ENCODE measurements at regions not wholly inside any gene's neighbourhood (a gene's known extent, or its start where the extent isn't known, plus 50 kb on each side); places are given as distances from the start of the nearest gene placed in this dataset.
A peak's percentile ranks its signal among the peaks of the same experiment; 100 is the strongest.

DNA sequence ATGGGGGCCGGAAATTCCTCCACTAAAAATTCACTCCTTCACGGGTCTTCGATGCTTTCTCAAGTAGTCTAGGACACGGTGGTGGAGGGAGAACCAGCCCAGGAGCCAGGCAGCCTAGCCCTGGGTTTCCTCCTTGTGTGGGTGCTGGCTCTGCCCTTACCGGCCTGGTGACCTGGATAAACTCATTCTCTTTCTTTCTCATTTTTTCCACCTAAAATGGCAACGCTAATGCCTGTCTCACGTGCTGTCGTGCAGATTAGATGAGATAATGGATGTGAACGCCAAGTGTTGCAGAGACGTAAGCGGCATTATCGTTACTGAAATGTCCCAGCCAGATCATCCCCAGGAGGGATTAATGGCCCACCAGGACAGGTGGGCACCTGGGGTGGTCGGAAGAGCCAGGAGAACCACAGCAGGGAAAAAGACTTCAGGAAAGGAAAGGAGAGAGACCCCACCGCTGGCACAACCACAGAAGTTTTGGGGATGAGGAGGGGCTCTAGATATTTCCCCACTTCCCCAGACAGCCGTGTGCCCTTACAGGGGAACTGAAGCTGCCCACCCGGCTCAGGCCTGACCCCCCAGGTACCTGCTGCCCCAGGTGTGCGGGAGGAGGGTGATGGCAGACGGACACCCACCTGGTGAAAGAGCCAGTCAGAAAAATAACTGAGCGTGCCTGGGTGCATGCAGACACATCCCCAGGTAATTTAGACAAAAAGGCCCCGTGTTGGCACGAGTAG lies 100.8 kb upstream of the ASAP2 start:
- DNase-seq = no peak

DNA sequence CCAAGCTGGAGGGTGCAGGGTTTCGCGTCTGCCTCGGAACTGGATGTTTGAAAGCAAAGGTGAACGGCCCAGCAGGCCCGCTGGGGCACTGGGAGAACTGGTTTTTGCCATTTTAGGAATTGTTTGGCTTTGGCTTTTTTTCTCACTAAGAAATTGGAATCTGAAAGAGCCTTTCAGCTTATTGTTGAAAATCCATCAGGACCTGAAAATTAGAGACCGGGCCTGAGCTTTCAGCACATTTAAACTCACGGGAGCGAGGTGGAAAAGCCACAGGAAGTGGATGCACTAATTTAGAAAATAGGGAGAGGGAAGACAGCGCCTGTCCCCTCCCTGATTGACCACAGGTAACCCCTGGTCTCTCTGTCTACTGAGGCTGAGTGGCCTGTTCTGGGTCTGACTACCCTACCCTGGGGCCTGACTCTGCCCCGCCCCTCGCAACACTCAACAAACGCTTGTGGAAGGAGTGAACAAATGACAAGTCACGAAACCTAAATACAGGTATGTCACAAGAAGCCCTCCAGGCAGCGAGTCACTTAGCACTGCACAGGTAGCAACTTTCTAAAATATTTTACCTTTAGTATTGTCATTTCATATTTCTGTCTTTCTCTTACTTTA lies 100.3 kb upstream of the MBOAT2 start:
- DNase-seq = no peak

DNA sequence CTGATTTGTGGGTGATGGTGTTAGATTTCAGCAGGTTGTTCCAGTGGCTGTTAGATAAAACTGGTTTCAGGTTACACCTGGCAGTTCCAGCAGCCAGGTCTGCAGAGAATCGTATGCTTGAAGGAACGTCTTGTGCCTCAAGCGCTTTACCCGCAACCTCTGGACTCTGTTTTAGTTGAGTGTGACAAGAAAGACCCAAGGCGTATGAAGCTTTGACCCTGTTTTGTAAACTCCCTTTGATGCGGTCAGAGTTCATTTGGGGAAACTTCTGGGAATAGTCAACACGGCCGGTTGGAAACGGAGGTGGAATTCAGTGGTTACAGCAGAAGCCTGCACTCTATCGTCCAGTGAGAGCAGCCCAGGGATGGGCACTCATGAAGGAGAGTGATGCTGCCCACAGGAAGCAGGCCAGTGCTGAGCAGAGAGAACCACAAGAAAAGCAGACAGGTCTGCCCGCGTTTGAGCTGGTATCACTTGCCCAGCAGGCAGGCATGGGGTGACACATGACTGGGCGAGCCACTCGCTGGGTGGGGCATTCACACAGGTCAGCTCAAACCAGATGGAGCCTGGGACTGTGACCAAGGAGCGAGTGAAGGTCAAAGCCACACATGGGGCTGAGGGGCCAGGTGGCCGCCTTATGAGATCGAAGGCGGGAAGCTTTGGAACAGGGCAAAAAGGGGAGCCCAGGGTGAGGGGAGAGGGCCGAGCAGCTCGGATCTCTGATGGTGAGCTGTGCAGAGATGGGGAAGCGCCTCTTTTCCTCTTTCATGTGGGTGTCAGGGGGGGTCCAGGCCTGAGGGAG lies 99.6 kb upstream of the MBOAT2 start:
- no peak for DNase-seq

DNA sequence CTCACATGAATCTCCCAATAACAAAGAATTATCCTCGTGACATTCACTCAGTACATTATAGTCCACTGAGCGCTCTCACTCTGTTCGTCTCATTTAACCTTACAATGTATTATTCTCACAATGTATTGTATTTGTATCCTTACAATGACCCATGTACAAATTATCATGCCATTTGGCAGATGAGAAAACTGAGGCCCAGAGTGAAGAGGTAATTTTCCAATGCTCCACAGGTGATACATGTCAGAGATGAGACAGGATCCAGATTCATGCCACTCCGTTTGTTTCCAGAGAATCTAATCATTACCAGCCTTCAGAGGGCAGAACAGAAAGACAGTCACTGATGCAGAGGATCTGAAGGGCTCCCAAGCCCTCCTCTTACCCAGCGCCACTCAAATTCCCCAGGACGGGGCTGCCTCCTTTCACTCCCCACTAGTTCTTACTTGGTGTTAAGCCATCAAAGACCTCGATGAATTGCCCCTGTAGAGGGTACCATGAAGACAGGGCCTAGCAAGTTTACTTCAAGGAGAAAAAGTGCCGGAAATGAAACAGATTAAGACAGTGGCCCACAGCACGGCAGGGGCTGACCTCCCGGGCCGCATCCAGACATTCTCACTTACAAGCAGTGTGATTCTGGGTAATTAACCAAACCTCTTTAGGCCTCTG lies 98.4 kb upstream of the MBOAT2 start:
- no peak for DNase-seq

DNA sequence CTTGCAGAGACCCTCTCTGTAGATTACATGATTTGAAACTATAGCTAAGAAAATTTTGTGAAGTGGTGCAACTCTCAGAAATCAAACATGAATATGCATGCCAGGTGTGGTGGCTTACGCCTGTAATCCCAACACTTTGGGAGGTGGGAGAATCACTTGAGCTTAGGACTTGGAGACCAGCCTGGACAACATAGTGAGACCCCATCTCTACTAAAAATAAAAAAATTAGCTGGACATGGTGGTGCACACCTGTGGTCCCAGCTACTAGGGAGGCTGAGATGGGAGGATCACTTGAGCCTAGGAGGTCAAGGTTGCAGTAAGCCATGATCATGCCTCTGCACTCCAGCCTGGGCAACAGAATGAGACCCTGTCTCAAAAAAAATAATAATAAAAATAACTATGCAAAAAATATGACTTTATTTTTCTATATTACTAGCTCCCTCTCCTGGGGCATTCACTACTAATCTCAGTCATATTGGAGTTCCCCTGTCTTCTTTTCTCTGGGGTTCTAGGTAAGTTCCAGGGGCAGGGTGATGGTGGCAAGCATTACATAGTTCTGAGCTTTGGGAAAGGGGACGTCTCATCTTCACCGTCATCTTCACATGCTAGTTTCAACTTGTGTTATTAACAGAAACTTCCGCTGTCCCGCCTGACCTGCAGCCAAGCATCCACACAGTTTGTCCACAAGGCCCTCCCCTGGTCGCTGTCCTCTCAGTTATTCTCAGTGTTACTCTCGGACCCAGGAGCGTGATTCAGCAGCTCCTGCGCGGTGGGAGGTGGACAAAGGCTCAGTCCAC lies 96.8 kb upstream of the MBOAT2 start:
- no peak for DNase-seq

DNA sequence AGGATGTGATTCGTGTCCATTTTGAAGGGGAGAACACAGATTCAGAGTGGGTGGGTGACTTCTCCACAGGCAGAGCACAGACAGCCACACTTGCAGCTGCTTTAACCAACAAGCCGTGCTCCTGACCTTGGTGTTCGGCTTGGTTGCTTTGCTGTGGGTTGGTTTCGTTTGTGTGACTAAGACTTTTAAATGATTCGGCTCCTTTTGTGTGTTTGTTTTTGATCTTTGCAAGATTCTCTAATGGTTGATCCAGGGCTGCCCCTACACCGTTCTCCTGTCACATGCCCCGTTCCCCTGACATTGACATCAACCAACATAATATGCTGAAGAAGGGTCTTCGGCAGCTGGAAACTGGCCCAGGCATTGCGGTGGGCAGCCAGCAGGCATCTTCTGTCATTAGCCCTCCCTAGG lies 95.9 kb upstream of the MBOAT2 start:
- peak; percentile 15 to 44 for DNase-seq

DNA sequence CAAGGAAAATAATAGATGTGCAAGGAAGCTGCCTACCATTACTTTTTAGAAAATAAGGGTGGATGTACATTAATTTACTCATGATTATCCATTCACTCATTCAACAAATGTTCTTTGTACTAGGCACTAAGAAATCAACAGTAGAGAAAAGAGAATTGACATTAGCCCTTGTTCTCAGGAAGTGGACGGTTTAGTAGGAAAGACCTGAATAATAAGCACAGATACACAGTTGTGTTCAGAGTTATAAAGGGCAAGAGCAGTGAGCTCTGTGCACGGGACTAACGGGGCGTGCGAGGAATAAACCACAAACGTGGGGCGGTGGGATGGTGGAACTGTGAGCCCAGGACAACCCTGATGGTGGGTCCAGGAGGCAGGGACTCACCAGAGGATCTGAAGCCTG lies 94.4 kb upstream of the MBOAT2 start:
- no peak for DNase-seq

DNA sequence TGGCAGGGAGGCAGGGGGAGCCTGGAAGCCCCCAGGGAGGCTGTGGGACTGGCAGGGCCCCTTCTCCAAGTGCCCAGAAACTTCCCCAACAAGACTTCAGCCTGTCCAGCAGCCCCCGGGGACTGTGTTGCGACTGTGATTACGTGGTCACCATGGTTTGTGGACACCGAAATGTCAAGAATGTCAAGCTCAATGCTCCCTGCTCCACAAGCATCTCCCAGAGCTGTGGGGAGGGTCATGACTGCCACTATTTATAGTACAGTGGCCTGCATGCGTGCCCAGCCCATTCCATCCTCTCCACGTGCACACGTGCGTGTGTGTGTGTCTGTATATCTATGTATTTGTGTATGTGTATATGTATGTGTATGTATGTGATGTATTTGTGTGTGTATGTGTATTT lies 93.8 kb upstream of the MBOAT2 start:
- no peak for DNase-seq

DNA sequence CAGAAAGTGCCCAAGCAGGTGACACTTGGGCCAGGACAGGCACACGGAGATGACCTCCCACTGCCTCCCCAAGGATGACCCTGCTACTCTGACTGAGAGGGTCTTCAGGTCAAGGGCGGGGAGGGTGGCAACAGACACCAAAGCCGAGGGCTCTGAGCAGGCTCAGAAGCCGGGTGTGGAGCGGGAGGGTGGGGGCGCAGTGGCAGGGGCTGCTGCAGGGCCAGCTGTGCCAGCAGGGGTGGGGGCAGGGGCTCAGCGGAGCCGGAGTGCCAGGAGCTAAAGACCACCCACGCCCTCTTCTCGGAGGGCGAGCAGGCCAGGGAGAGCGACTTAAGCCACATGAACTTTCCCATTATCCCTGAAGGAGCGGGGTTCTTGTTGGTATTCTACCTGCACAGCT lies 93.3 kb upstream of the MBOAT2 start:
- DNase-seq = no peak

DNA sequence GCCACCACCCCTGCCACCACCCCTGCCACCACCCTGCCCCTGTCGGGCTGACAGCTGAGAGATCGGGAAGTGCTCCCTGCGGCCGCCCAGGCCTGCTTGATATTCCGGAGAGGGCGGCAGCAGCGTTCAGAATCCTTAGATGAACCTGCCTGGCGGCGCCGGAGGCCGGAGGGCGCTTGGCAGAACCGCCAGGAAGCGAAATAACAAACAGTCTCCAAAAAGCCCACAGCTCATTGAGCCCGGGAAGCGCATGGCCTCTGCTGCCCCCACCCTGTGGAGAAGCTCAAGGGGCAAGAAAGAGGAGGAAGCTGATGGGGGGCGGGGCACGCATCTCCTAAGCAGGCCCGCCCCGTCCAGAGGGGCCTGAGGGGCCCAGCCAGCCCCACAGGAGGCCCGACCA lies 92.2 kb upstream of the MBOAT2 start:
- peak; percentile 21 to 52 for DNase-seq

DNA sequence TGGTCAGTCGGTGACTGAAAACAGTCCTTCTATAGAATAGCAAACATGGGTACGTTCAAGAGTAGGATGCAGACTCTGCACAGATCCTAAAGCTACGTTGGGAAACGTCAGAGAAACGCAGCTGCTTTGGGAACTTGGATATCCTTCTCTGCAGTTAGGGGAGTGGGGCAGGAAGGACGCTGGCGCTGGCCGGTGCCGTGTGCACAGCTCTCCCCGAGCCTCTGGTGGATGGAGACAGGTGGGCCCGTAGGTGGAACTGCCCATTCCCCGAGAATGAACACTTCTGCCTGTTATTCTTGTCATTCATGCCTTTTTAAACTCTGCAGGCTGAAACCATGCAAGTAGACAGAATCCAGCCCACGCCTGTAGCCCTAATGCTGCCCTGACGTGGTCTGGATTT lies 91.7 kb upstream of the MBOAT2 start:
- no peak for DNase-seq

DNA sequence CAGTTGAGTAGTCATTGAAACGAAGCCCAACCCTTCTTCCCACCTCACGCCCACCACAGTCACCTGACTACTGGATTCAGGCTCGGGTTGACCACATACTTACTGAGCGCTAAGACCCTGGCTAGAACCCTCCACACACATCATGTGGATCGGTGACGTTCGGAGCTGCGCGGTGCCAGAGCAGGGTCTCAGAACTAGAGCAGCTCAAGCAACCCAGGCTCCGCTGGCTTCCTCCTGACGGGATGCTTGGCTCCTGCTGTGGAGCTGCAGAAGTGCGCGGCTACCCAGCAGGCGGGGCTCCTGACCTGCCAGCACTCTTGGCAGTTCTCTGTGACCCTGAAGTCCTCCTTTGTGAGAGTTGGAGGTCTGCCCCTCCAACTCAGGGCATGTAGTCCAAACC lies 90.6 kb upstream of the MBOAT2 start:
- no peak for DNase-seq

DNA sequence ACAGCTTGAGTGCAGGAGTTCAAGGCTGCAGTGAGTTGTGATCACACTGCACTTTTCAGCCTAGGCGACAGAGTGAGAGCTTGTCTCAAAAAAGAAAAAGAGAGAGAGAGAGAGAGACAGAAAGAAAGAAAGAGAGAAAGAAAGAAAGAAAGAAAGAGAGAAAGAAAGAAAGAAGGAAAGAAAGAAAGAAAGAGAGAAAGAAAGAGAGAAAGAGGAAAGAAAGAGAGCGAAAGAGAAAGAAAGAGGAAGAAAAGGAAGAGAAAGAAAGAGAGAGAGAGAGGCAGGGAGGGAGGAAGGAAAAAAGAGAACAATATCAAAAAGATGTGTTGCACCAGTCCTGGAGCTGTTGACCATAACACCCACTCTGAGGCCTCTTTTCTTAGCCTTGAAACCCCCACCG lies 89.8 kb upstream of the MBOAT2 start:
- DNase-seq = no peak

DNA sequence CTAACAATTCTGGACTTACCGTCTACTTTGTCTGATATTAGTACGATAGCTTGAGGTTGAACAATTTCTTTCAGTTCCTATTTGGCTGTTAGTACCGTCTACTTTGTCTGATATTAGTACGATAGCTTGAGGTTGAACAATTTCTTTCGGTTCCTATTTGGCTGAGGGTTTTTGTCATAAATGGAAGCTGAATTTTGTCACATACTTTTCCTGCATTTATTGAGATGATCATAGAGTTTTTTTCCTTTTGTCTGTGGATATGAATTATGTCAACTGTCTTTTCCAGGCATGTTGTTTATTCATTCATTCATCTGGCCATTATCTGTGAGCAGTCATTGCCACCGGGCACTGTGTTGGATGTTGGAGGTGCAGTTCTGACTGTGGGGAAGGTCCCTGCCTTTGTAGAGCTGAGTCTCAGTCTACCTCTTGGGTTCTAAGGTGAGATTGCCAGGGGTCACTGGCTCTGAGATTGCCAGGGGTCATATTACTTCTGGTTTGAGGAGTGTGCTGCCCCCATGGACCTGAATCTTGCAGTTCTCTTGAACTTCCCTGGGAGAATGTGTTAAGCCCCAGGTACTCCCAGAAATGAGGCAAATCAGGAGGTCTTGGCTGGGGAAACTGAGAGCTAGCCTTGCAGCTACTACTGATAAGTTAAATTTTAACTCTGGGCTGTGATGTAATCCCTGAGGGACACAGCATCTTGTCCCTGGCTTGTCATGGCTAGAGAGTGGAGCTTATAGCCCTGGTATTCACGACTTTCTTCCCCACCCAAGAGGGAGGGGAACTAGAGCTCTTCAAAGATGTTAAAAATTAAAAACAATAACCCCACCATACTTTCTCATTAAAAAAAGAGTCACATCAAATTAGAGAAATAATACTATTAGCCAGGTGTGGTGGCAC lies 89.1 kb upstream of the MBOAT2 start:
- DNase-seq = peak in 1 of 2 donors; percentile 12

DNA sequence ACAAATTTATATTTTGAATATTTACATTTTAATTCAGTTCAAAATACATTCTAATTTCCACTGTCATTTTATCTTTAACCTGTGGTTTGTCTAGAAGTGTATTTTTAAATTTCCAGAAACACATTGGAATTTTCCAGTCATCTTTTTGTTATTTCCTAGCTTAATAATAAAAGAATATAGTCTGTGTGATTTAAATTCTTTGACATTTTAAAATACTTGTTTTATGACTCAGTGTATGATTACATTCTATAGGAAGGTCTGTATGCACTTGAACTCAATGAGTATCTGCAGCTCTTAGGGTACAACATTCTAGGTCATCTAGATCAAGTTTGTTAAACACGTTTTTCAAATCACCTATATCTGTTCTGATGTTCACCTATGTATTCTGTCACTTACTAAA lies 88.3 kb upstream of the MBOAT2 start:
- no peak for DNase-seq

DNA sequence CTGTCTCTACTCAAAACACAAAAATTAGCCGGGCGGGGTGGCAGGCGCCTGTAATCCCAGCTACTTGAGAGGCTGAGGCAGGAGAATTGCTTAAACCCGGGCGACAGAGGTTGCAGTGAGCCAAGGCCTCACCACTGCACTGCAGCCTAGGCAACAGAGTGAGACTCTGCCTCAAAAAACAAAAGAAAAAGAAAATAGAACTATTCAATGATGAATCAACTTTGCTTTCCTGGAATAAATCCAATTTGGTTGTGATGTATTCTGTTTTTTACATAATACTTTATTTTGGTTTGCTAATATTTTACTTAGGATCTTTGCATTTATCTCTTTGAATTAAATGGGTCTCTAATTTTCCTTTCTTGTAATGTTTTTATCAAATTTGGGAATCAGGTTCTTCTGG lies 86.3 kb upstream of the MBOAT2 start:
- no peak for DNase-seq

DNA sequence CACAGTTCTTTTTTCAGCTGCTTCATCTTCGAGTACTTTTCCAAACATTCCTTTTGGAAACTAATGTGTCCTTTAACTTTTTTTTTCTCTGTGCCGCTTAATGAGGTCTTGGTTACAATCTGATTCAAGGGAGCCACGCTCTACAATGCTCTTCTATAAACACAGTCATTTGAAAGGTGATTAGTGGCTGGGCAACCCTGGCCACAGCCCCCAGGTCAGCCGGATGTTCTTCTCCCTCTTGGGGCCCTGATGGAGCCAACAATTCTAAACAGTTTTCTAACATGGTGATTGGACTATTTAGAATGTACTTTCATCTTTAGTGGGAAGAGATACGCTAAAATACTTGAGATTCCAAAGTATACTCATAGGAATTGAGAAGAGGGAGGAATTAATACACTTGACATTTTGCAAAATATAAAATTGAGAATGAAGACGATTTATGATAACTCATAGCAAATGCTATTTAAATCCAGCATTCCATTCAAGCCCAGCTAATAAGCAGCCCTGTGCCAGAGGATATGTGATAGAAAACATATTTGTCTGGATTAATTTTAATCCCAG lies 83.7 kb upstream of the MBOAT2 start:
- no peak for DNase-seq

DNA sequence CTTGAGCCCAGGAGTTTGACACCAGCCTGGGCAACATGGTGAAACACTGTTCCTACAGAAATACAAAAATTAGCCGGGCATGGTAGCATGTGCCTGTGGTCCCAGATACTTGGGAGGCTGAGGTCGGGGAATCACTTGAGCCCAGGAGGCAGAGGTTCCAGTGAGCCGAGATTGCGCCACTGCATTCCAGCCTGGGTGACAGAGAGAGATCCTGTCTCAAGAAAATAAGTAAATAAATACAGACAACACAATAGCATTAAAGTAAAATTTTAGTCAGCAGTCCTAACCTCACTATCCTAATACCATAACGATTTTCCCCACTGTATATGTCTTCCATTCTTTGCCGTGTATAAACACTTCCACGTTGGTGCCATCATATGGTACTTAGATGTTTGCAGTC lies 83.0 kb upstream of the MBOAT2 start:
- DNase-seq = no peak

DNA sequence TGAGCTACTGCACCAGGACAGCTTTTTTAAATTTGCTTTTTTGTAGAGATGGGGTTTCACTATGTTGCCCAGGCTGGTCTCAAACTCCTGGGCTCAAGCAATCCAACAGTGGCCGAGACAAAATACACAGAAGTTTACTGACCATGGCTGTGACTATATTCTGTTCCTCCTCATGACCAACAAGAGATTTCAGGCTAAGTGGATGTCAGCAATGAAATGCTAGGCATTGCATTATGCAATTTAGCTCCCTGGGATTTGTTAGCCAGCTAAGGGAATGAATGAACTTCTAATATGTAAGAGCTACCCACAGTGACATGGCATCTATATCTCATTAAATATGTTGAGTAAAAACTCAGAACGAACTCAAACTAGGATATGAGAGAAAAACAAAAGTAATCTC lies 81.9 kb upstream of the MBOAT2 start:
- DNase-seq = no peak

DNA sequence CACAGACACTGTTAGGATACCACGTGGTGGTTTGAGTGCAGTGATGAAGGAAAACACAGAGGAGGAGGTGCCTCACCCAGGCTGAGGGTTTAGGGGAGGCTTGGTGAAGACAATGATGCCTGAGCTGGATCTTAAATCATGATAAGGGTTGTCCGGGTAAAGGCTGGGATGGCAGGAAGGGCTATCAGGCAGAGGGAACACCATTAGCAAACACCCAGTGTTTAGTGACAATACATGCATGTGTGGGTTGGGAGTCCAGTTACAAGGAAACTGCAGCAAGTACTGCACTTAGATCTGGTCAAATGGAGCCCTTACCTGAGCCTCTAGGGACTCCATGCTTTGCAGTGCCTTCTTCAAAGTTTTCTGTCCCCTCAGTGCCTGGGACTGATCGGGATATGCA lies 79.8 kb upstream of the MBOAT2 start:
- DNase-seq = no peak

DNA sequence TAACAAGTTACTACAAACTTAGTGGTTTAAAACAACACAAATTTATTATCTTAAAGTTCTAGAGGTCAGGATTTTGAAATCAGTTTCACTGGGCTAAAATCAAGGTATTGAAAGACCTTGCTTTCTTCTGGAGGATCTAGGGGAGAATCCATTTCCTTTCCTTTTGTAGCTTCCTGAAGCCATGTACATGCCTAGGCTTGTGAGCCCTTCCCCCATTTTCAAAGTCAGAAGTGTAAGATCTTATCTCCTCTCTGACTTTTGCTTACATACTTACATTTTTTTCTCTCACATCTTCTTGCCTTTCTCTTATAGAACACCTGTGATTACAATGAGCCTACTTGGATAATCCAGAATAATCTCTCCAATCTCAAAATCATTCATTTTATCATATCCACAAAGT lies 78.7 kb upstream of the MBOAT2 start:
- DNase-seq = no peak

Measured in inflammatory macrophage (primary cell).